Dendritic cell treated with granulocyte-macrophage colony-stimulating factor and Interleukin-4, amounts not matched to agents 40 ng/mL and 50 ng/mL, for 4 days (primary cell): ENCODE measurements at regions not wholly inside any gene's neighbourhood (a gene's known extent, or its start where the extent isn't known, plus 50 kb on each side); places are given as distances from the start of the nearest gene placed in this dataset.

Experiments
- H3K27ac Mint-ChIP-seq: one replicate; pipeline ENCODE4 v1.8.0; 2022; ENCODE audit warnings: mild to moderate bottlenecking, mixed read lengths
- H3K27me3 Mint-ChIP-seq: one replicate; pipeline ENCODE4 v1.8.0; 2022; ENCODE audit warnings: mild to moderate bottlenecking, mixed read lengths
- H3K36me3 Mint-ChIP-seq: one replicate; pipeline ENCODE4 v1.8.0; 2022; ENCODE audit warnings: low read depth, mixed read lengths
- H3K4me1 Mint-ChIP-seq: one replicate; pipeline ENCODE4 v1.8.0; 2022; ENCODE audit warnings: low read depth, mixed read lengths
- H3K4me3 Mint-ChIP-seq: one replicate; pipeline ENCODE4 v1.8.0; 2022; ENCODE audit warnings: mild to moderate bottlenecking, moderate library complexity, mixed read lengths
- H3K9me3 Mint-ChIP-seq: one replicate; pipeline ENCODE4 v1.8.0; 2022; ENCODE audit warnings: mixed read lengths
- intact Hi-C: fragments of 100-400 bp; cut with micrococcal nuclease; formaldehyde crosslinking; loops from one replicate; pipeline ENCODE4 v1.15.0; 2022

GRCh38 chr16:35731341-35732040 lies 2272.1 kb downstream of the TP53TG3F start:
- Mint-ChIP-seq H3K27me3 (no peaks in the 10 kb centered on the region), H3K4me1 (no peaks in the 10 kb centered on the region)

GRCh38 chr16:35732046-35732810 lies 2272.8 kb downstream of the TP53TG3F start:
- Mint-ChIP-seq H3K9me3 (peaks cover 96% of the 10 kb centered on the region), H3K36me3 (no peaks in the 10 kb centered on the region)

More at GRCh38 chr16:35731341-35732040, 2272.1 kb downstream of the TP53TG3F start:
- no peak overlapping the region for H3K27ac Mint-ChIP-seq
- peaks cover 100% of the 10 kb centered on the region for H3K9me3 Mint-ChIP-seq
- no peak overlapping the region for H3K4me3 Mint-ChIP-seq
- H3K36me3 Mint-ChIP-seq = no peaks in the 10 kb centered on the region
- intact Hi-C loops = no loop called here

GRCh38 chr16:35733278-35733965 lies 2274.0 kb downstream of the TP53TG3F start:
- Mint-ChIP-seq H3K36me3 (no peaks in the 10 kb centered on the region), H3K9me3 (peaks cover 96% of the 10 kb centered on the region), H3K27ac (no peak overlapping the region), H3K27me3 (no peaks in the 10 kb centered on the region), H3K4me3 (no peak overlapping the region), H3K4me1 (no peaks in the 10 kb centered on the region)
- intact Hi-C loops = no loop called here

More at GRCh38 chr16:35732046-35732810, 2272.8 kb downstream of the TP53TG3F start:
- intact Hi-C loops = no loop called here
- Mint-ChIP-seq H3K27me3 (no peaks in the 10 kb centered on the region), H3K27ac (no peak overlapping the region), H3K4me1 (no peaks in the 10 kb centered on the region), H3K4me3 (no peak overlapping the region)

GRCh38 chr16:35733971-35734702 lies 2274.7 kb downstream of the TP53TG3F start:
- no peaks in the 10 kb centered on the region for H3K27me3 Mint-ChIP-seq
- intact Hi-C loops = no loop called here

GRCh38 chr16:35734728-35735402 lies 2275.5 kb downstream of the TP53TG3F start:
- no peak overlapping the region for H3K27ac Mint-ChIP-seq
- no peaks in the 10 kb centered on the region for H3K36me3 Mint-ChIP-seq
- no peak overlapping the region for H3K4me3 Mint-ChIP-seq
- intact Hi-C loops = no loop called here
- H3K4me1 Mint-ChIP-seq = no peaks in the 10 kb centered on the region
- H3K27me3 Mint-ChIP-seq = no peaks in the 10 kb centered on the region
- peaks cover 96% of the 10 kb centered on the region for H3K9me3 Mint-ChIP-seq

More at GRCh38 chr16:35733971-35734702, 2274.7 kb downstream of the TP53TG3F start:
- Mint-ChIP-seq H3K4me1 (no peaks in the 10 kb centered on the region), H3K9me3 (peaks cover 96% of the 10 kb centered on the region), H3K4me3 (no peak overlapping the region), H3K36me3 (no peaks in the 10 kb centered on the region), H3K27ac (no peak overlapping the region)

- Mint-ChIP-seq H3K27me3 (no peaks in the 10 kb centered on the region), H3K4me1 (no peaks in the 10 kb centered on the region), H3K27ac (no peak overlapping the region), H3K9me3 (peaks cover 96% of the 10 kb centered on the region), H3K4me3 (no peak overlapping the region), H3K36me3 (no peaks in the 10 kb centered on the region)
- intact Hi-C loops = no loop called here
Observed at GRCh38 chr16:35735403-35736251, 2276.2 kb downstream of the TP53TG3F start.

- Mint-ChIP-seq H3K27ac (no peak overlapping the region), H3K36me3 (no peaks in the 10 kb centered on the region), H3K4me3 (no peak overlapping the region), H3K27me3 (no peaks in the 10 kb centered on the region), H3K4me1 (no peaks in the 10 kb centered on the region), H3K9me3 (peaks cover 96% of the 10 kb centered on the region)
- intact Hi-C loops = no loop called here
Observed at GRCh38 chr16:35736546-35736945, 2277.1 kb downstream of the TP53TG3F start.

- Mint-ChIP-seq H3K4me1 (no peaks in the 10 kb centered on the region), H3K27me3 (no peaks in the 10 kb centered on the region), H3K36me3 (no peaks in the 10 kb centered on the region), H3K27ac (no peak overlapping the region), H3K9me3 (peaks cover 96% of the 10 kb centered on the region), H3K4me3 (no peak overlapping the region)
- intact Hi-C loops = no loop called here
Observed at GRCh38 chr16:35737076-35737475, 2277.7 kb downstream of the TP53TG3F start.

GRCh38 chr16:35741546-35741945 lies 2282.1 kb downstream of the TP53TG3F start:
- no peaks in the 10 kb centered on the region for H3K27me3 Mint-ChIP-seq
- H3K4me1 Mint-ChIP-seq = no peaks in the 10 kb centered on the region
- peaks cover 92% of the 10 kb centered on the region for H3K9me3 Mint-ChIP-seq
- H3K36me3 Mint-ChIP-seq = no peaks in the 10 kb centered on the region
- no peak overlapping the region for H3K4me3 Mint-ChIP-seq
- no peak overlapping the region for H3K27ac Mint-ChIP-seq
- intact Hi-C loops = no loop called here

- Mint-ChIP-seq H3K27ac (no peak overlapping the region), H3K4me3 (no peak overlapping the region), H3K27me3 (no peaks in the 10 kb centered on the region), H3K9me3 (peaks cover 96% of the 10 kb centered on the region), H3K4me1 (no peaks in the 10 kb centered on the region), H3K36me3 (no peaks in the 10 kb centered on the region)
- intact Hi-C loops = no loop called here
Observed at GRCh38 chr16:35743101-35743692, 2283.8 kb downstream of the TP53TG3F start.

- H3K9me3 Mint-ChIP-seq = peaks cover 96% of the 10 kb centered on the region
- no peak overlapping the region for H3K4me3 Mint-ChIP-seq
- H3K36me3 Mint-ChIP-seq = no peaks in the 10 kb centered on the region
- H3K27me3 Mint-ChIP-seq = no peaks in the 10 kb centered on the region
- no peak overlapping the region for H3K27ac Mint-ChIP-seq
- intact Hi-C loops = no loop called here
- no peaks in the 10 kb centered on the region for H3K4me1 Mint-ChIP-seq
Observed at GRCh38 chr16:35744084-35744483, 2284.7 kb downstream of the TP53TG3F start.

- Mint-ChIP-seq H3K27me3 (no peaks in the 10 kb centered on the region), H3K4me1 (no peaks in the 10 kb centered on the region), H3K9me3 (peaks cover 96% of the 10 kb centered on the region), H3K27ac (no peak overlapping the region), H3K4me3 (no peak overlapping the region), H3K36me3 (no peaks in the 10 kb centered on the region)
- intact Hi-C loops = no loop called here
Observed at GRCh38 chr16:35744726-35745125, 2285.3 kb downstream of the TP53TG3F start.
